HuH-7.5 (cell line): ENCODE measurements at regions not wholly inside any gene's neighbourhood (a gene's known extent, or its start where the extent isn't known, plus 50 kb on each side); places are given as distances from the start of the nearest gene placed in this dataset.
"Not testable (repeated sequence)": the region's sequence is repeated elsewhere in the genome, so short reads cannot be mapped to it uniquely, and the experiment has no call there.

Source experiments
- DNase-seq: peaks from one replicate; pipeline ENCODE4 v3.0.0; 2011; ENCODE audit warnings: low spot score

GRCh38 chr18:35876243-35876642 lies 96.2 kb upstream of the RMP24 start:
- no peak for DNase-seq

GRCh38 chr18:35880788-35881455 lies 91.6 kb upstream of the RMP24 start:
- no peak for DNase-seq

- no peak for DNase-seq
These were observed 84.2 kb upstream of the RMP24 start for GRCh38 chr18:35888329-35888728.

- DNase-seq, result no peak
These were observed 82.8 kb upstream of the RMP24 start for GRCh38 chr18:35889677-35890076.

GRCh38 chr18:35890323-35890722 lies 82.2 kb upstream of the RMP24 start:
- no peak for DNase-seq

GRCh38 chr18:35892118-35892517 lies 80.4 kb upstream of the RMP24 start:
- no peak for DNase-seq

- DNase-seq, result not testable (repeated sequence)
These were observed 75.0 kb upstream of the RMP24 start for GRCh38 chr18:35897481-35897880.

- no peak for DNase-seq
These were observed 68.0 kb upstream of the RMP24 start for GRCh38 chr18:35904389-35905037.

GRCh38 chr18:35905436-35905835 lies 67.0 kb upstream of the RMP24 start:
- no peak for DNase-seq

GRCh38 chr18:35906291-35906690 lies 66.2 kb upstream of the RMP24 start:
- DNase-seq, result not testable (repeated sequence)

GRCh38 chr18:35910327-35910726 lies 62.2 kb upstream of the RMP24 start:
- no peak for DNase-seq

GRCh38 chr18:35912332-35912731 lies 60.1 kb upstream of the RMP24 start:
- DNase-seq, result no peak

- DNase-seq, result no peak
These were observed 57.4 kb upstream of the RMP24 start for GRCh38 chr18:35915056-35915455.

- DNase-seq, result no peak
These were observed 55.4 kb upstream of the RMP24 start for GRCh38 chr18:35917043-35917442.

- no peak for DNase-seq
These were observed 53.9 kb upstream of the RMP24 start for GRCh38 chr18:35918564-35918963.

GRCh38 chr18:35919179-35919578 lies 53.3 kb upstream of the RMP24 start:
- no peak for DNase-seq

- no peak for DNase-seq
These were observed 51.9 kb upstream of the RMP24 start for GRCh38 chr18:35920623-35921022.
